Fibroblast of skin of abdomen (primary cell): ENCODE measurements at regions not wholly inside any gene's neighbourhood (a gene's known extent, or its start where the extent isn't known, plus 50 kb on each side); places are given as distances from the start of the nearest gene placed in this dataset.

ENCODE experiments used
- DNase-seq: peaks from one replicate; pipeline ENCODE4 v3.0.0-alpha.2; 2013

DNA sequence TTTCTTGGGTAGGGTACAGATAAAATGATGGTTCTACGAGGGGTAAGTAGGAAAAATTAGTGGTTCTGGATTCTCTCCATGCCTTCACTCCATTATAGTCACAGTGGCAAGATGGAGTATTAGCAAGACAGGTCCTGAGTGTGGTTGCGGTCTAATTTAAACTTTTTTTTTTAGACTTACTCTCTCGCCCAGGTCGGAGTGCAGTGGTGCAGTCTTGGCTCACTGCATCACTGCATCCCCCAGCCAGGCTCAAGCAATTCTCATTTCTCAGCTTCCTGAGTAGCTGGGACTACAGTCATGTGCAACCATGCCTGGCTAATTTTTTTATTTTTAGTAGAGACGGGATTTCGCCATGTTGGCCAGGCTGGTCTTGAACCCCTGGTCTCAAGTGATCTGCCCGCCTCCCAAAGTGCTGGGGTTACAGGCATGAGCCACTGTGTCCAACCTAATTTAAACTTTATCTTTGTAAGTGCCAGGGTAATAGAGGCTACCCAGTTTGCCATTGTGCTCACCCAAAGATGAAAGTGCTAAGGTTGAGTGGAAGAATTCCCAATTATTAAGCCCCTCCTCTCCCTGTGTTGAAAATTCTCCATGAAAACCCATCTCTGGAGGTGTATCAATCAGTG is 135.6 kb downstream of the TM9SF2 start:
- DNase-seq: no peak

DNA sequence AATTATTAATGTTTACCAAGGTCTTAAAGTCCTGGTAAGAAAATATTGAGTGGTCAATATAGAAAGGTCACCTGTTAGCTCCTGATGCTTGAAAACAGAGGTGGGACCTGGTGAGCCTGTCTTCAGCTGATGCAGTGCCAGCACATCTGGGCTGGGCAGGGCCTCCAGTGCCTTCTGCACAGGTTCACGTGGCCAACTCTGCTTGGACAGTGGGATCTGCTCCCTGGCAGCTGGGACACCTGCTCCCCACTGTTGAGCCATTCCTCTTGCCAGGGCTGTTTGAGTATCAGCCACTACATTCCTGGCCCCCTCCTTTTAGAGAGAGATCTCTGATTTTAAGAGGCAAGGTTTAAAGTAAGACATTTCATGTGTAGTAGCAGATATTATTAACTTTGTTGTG is 135.0 kb downstream of the TM9SF2 start:
- DNase-seq: no peak

DNA sequence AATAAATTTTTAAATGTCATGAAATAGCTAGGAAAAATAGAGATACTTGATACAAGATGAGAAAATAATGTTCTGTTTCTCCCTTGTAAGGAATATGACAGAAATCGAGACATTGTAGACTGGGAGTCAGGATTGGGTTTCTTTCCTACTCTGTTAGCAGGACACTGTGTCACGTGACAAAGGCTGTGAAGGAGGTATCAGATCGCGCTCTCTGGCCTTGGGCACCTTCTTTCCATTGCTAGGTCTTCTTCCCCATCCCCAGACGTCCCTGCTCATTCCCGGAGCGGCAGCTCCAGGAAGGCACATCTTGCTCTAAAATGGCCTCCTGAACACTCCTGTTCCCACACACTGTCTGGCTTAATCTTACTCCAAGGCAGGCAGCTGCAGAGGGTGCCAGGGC is 133.4 kb downstream of the TM9SF2 start:
- DNase-seq: no peak

DNA sequence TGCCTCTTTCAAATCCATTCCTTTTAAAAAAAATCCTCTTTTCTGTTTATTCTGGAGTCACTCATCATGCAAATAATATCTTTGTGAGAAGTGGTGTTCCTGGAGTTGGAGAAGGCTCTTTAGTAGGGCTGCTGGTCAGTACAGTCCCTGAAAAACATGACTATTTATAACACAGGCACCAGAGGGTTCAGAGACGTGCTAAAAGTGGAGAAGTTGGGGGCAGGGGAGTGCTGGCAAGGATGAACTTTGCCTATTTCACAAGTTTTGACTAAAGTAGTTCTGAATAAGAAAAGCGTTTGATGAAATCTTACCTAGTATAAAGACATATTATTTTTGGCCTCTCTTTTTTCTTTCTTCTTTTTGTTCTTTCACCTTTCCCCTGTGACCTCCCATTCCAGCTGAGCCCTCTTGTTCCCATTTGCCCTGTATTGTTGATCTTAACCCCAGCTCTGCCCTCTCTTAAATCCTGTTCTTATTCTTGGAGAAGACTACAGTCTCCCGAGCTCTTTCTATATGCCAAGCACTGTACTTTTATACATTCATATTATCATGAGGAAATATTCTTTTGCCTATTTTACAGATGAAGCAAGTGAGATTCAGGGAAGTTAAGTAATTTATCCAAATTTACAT is 129.1 kb downstream of the TM9SF2 start:
- DNase-seq: no peak

DNA sequence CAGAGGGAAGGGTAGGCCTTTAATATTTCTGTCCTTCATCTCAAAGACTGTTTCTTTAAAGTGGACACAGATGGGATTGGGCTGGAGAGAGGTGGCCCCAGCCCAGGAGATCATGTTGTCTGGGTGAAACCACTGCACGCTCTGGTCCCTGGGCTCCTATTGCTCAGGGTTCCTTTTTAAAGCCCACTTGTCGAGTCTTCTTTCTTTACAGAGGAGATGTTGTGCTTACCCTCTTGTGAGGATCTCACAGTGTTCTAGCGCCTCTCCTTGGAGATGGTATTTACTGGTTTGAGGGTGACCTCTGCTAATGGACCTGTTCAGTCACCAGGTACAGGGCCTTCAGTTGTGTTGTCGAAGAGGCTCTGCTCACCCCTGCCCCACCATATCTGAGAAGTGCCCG is 128.4 kb downstream of the TM9SF2 start:
- DNase-seq: no peak

DNA sequence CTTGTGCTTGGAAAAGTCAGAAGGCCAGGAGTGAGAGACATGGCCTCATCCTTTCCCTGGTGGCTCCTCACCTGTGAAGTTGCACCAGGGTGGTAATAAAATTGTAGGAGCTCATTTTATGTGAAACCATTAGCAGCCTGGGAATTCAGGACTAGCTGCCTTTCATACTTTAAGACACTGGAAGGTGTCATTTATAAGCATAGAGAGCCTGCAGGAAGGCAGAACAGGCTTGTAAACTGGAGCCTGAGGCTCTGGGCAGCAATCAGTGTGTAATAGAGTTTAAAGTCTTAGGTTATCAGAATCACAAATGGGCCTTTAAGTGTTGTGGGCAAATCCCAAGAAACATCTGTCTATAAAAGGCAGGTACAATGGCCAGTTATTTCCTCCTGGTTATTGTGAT is 127.2 kb downstream of the TM9SF2 start:
- DNase-seq: no peak

DNA sequence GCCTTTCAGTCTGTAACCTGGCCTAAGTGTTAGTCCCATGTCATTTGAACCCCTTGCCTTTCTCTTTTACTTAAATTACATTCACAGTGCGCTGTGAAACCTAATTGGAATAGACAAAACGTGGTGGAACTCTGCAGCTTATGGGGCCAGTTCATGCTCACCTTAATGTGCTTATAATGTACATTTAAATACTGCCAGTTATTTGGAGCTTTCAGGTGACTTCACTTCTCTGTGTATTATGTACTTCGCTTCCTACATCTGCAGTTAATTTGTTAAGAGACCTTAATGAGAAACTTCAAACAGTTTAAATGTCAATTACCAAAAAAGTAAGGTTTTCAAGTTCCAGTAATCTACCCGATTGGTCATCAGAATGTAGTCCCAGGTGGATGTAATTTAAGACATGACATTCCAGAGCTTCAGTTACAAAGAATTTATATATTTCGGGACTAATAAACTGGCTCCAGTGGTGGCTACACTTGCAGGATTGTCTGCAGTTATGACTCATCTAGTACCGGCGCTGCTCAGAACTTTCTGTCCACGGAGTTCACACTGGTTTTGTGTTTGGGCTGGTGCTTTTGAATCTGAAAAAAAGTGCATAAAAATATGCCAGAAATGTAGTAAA is 125.3 kb downstream of the TM9SF2 start:
- peak; percentile 66 for DNase-seq

DNA sequence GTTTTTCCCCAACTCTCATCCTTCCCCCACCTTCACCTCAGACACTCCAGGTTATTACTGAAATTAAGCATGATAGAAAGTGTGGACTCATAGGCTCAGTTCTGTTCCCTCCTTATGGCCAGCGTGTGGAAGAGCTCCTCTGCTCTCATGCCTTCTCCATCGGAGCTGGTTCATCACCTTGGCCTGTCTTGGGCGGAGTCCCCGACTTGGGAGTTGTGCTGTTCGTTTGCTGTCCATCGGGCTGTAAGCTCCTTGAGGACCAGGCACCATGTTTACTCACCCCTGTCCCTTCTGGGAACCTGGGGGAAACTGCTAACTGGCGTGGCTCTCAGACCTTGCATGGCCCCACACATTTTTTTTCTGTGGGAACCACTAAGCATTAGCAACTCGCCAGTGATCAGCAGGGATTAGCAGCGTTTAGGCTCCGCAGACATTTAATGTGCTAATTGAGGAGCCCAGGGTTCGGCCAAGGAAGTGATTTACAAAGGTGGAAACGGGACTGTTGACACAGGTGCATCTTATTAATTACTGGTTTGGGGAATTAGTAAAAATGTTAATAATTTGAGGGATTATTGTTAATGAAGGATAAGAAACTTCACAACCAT is 123.8 kb downstream of the TM9SF2 start:
- no peak for DNase-seq

DNA sequence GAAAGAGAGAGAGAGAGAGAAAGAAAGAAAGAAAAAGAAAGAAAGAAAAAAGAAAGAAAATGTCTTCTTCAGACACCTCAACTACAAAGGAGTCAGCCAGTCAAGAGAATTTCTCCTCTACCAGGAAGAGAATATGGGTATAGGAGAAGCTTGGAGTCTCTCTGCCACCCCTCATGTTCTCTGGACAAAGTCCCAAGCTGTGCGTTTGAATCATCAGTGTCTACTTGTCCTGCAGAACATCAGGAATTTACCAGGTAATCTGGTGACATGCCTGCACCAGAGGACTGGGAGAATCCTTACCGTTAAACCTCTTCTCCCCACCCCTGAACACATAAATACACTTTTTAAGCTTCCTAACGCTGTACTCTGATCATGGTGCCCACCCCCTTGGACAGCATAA is 119.5 kb downstream of the TM9SF2 start:
- DNase-seq: no peak

DNA sequence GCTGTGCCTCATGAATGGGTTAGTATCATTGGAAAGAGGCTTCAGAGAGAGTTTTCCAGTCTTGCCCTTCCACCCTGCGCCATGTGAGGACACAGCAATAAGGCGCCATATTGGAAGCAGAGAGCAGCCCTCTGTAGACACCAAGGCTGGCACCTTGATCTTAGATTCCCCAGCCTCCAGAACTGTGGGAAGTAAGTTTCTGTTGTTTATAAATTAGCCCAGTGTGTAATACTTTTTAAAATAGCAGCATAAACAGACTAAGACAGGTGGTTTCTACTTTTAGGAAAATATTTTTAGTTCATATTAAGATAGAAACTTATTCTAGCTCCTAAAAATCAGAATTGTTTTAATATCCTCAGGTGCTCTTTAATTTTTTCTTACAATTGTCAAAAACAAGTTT is 117.9 kb downstream of the TM9SF2 start:
- no peak for DNase-seq

DNA sequence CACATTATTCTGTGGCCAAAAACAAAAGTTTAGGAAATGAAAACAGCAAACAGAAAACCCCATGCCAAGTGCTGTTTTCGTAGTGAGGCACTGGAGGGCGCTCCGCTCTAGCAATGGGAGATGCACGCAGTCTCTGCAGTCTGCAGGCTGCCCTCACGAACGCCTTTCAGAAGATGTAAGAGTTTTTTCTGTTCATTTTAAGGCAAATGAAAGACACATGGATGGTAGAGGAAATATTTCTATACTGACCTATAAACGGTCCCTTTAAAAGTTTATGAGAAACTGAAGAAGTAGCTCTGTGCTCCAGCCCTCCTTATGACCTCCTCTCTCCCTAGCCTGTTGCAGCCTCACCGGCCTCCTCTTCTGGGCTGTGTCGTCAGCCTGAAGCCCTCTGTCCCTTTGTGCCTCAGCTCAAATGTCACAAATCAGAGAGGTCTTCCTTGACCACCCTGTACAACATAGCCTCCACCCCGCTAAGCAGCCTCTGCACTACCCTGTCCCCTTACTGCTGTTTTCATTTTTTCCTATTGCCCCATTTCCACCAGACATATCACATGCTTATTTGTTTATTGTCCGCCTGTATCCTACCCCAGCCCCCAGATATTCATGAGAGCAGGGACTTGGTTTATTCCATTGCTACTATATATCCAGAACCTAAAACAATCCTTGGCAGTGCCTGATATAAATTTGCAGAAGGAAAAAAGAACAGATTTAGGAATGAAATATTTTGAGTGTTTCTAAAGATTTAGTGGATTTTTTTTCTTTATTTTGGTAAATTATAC is 116.4 kb downstream of the TM9SF2 start:
- peak; percentile 36 for DNase-seq

DNA sequence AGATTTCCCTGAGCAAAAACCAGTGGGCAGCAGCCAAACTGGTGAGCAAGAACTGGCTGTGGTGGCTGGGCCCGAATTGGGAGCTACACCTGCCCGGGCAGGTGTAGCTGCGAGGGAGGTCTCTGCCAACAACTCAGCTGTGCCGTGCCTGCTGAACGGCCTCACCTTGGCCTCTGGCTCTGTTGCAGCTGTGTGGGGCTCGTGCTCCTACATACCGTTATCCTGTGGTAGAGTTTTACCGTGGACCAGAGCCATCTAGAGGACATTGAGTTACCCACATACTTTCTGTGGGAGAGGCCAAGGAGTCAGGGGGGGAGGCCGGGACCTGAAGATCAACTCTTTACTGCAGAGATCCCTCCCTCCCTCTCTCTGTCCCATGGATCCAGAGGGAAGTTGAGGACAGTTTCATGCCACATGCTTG is 113.2 kb downstream of the TM9SF2 start:
- no peak for DNase-seq
